ENCODE measurements at regions not wholly inside any gene's neighbourhood (a gene's known extent, or its start where the extent isn't known, plus 50 kb on each side); places are given as distances from the start of the nearest gene placed in this dataset.
"Not testable (repeated sequence)": the region's sequence is repeated elsewhere in the genome, so short reads cannot be mapped to it uniquely, and the experiment has no call there.

DNA sequence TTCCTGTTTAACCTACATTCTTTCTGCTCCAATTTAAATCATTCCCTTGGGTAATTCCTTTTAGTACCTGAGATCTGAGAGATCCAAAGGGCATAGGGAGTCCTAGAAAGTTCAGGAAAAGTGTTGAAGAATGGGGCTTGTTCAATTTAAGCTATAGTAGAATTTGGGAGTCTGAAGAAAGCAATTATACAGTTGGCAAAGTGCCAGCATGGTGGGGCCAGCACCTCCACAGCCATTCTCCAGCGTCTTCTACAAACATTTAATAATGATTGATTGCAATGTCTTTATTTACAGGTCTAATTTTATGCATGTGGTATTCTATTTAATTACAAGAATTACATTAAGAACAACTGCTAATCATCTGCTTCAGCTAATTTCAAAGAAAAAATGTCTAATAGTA is 957.7 kb upstream of the GYPC start:
- DNase-seq (ENCODE audit: low read depth, low spot score), result no peak

DNA sequence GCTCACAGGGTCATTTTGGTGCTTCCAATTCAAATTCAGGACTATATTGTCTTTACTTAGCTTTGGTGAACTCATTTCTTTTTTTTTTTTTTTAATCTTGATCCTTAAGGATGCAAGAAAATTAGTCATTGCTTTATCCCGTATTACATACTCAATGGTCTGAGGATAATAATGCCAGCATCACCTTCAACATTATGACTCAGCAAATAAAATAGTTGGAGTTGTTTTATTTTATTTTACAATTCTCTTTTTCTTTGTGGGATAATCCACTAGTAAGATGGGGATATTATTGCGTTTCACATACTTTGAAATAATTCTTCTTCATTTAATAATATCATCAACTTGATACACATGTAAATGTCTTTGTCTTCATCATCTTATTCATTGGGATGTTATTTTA is 954.9 kb upstream of the GYPC start:
- no peak for DNase-seq (ENCODE audit: low read depth, low spot score)

DNA sequence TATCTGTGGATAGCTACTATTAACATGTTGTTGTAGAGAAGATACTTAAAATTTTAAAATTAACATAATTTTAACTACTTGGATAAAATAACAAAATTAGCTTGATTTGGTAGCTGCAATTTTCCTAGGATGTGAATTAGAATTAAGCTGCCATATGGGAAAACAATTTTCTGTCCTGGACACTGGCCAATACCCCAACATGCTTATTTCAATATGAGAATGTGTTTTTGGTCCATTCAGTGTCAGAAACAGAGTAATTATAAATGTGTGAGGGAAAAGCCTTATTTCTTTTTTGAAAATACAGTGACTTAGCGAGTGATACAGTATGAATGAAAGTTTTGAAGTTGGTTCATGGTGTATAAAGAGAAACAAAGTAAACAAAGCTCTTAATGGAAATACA is 948.3 kb upstream of the GYPC start:
- no peak for DNase-seq (ENCODE audit: low read depth, low spot score)

DNA sequence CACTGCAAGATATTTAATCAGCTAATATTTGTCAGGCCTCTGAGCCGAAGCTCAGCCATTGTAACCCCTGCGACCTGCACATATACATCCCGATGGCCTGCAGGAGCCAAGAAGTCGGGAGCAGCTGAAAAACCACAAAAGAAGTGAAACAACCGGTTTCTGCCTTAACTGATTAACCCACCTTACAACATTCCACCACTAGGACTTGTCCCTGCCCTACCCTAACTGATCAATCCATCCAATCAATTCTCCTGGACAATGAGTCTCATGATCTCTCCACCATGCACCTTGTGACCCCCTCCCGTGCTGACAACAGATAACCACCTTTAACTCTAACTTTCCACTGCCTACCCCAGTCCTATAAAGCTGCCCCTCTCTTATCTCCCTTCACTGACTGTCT is 945.4 kb upstream of the GYPC start:
- DNase-seq (ENCODE audit: low read depth, low spot score), result no peak

DNA sequence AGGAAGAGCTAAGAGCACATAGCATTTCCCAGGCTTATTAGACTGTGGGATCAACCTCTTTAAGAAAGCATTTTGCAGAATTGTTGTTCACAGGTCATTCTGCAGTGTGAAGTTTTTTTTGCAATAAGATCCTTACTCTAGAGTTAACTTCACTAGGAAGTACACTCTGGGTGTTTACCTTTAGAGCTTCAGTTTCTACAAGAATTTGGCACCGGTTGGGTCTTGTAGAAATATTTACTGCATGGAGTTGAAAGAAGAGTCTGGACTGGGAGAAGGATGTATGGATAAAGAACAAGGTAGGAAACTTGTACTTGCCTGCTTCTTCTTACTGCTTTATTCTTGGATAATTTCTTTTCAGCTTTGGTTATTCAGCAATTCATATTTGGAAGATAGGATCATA is 944.9 kb upstream of the GYPC start:
- DNase-seq (ENCODE audit: low read depth, low spot score), result no peak

DNA sequence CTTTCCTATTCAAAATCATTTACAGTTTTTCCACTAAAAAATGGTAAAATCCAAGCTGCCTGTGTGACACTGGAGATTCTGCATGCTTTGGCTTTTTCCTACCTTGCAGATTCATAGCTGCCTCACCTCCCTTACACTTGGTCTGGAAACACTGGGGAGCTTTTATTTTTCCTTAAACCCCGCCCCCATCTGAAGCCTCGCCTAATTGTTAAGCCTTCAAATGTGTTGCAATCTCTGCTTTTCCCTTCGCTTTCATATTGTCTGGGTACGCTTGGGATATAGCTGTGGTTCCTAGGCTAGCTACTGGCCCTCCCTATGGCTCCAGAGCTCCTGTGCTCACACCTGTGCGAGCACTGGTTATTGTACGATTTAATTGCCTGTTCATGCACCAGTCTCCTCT is 942.4 kb upstream of the GYPC start:
- no peak for DNase-seq (ENCODE audit: low read depth, low spot score)

DNA sequence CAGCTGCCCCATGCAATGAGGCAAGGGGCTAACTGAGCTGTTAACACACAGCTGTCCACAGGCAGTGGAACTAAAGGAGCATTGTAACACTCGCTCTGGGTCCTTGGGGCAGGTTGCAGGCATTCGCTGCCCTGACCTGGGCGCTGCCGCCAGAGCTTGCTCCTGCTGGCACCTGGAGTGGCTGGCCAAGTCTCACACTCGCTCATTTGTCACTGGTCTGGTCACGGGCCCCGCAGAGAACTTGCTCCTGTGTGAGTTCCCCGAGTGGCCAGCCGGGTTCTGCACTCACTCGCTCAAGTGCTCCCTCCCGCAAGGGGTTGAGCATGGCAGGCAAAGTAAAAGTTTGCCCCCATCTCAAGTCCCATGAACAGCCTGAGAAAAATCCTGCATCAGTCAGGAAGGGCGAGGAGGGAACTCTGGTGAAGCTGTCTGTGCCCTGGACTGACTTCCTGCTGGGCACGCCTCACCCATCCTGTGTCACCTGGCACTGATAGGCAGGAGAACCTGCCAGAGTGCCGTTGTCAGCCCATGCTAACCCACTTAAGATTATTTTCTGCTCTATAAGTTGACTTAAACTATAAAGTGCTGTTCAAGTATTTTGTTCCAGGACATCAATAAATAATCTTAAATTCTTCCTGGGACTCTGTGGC is 934.8 kb upstream of the GYPC start:
- no peak for DNase-seq (ENCODE audit: low read depth, low spot score)

DNA sequence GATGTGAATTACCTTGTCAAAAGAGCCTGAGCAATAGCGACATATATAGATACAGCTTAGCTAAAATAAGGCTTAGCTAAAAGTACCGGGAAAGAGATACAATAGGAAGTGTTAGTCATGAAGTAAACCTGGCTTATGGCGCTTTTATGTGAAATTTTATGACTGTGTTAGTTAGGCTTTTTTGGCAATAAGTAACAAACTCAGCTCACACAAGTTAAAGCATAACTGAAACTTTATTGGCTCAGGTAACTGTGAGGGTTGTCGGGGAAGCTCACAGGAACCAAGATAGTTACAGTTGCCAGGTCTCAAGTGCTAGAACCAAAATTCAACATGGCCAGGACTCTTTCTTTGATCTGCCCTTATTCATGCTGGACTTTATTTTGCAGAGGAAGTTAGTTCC is 925.0 kb upstream of the GYPC start:
- DNase-seq (ENCODE audit: low read depth, low spot score), result no peak

DNA sequence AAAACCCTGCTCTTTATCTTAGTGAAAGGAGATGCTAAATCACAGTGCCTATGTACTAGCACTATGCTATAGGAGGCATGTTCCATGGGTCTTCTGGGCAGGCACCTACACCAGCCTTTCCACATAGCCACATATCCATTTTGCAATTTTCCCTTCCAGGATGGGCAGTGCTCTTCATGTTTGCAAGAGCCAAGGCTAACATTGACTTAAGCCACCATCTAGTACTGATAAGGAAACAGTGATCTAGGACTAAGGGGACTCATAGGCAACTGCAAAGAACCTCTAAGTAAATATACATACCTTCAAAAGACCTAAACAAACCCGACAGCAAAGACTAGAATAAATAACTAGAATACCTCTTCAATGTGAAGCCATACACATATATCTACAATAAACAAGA is 919.7 kb upstream of the GYPC start:
- no peak for DNase-seq (ENCODE audit: low read depth, low spot score)

DNA sequence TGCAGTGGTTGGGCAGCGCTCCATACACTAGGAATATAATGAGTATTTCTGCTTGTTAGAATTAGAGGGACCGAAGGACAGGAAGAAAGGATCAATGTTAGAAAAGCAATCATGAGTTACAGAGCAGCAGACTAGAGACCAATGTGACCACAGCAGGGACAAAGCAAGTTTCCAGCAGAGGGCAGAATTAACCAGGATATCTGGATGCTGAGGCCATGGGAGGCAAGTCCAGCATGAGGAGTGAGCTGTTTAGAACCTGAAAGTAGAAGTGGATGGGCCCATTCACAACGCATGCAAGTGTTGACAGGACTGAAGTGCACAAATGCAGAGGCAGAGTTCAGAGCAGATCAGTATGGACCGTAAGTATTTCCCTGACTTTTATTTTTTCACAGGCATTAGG is 910.4 kb upstream of the GYPC start:
- no peak for DNase-seq (ENCODE audit: low read depth, low spot score)

DNA sequence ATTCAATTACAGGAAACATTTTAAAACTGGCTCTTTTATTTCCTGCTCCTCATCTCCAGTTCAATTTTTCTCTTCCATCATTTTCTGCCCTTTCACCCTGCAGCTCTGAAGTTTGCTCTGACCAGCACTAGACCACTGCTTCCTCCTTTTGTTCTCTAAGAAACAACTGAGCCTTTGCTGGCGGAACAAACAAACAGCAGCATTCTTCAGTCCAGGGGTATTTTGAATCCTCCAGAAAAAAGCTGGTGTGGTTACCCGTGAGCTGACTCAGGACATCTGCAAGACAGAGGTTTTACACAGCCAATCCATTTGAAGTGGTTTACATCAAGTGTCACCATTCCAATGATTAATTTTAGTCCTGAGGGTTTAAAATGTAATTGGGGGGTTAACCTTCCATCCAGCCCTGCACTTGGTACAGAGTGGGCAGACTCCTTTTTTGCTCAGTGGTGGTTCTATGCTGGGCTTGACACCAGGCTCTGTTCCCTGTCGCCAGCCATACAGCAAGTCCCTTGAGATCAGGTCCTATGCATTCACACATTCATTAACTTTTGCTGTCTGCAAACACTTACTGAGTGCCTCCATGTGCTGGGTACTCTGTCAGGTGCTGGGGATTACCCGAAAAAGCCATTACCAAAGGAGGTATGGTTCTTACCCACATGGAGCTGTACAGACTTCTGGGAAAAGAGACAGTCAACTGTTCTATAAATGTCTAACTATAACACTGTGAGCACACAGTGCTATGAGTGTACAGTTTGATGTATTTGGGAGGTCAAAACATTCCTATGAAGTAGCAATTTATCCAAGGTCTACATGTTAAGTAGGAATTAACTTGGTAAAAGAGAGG is 909.4 kb upstream of the GYPC start:
- no peak for DNase-seq (ENCODE audit: low read depth, low spot score)

DNA sequence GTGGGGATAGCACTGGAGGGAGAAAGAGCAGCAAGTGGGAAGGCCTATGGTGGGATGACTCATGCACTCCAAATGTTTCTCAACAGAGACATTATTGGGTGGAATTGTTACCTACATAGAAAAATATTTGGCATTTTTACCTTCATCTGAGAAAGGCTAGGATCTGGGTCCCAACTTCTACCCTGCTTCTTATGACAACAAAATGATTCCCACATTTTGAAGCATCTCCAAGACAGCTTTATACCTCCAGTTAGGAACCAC is 908.9 kb upstream of the GYPC start:
- no peak for DNase-seq (ENCODE audit: low read depth, low spot score)

DNA sequence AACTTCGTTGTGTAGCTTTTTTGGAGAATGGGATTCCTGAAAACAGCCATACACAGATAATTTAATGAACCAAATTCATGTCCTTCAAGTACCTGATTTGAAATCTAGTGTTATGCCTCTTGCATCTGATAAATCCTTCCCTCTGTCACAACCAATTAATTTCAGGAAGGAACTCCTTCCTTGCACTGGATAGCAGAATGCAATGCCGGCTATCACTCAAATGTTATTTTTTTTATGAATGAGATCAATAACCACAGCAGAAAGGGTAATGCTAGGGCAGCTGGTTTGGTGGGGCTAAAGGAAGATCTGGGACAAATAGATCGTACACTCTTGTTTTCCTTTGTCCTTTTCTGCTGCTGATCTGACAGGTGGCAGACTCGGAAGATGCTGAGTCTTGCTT is 899.5 kb upstream of the GYPC start:
- DNase-seq (ENCODE audit: low read depth, low spot score), result no peak

DNA sequence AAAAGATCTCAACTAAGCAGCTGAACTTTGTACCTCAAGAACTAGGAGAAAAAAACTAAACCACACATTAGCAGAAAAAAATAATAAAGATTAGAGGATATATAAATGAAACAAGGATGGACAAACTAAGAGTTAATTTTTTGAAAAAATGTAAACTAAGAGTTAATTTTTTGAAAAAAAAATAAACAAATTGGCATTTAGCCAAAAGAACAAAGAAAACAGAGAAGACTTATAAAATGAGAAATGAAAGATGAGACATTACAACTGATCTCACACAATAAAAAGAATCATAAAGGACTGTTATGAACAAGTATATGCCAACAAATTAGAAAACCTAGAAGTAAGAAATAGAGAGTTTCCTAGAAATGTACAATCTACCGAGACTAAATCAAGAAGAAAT is 859.2 kb upstream of the GYPC start:
- no peak for DNase-seq (ENCODE audit: low read depth, low spot score)

DNA sequence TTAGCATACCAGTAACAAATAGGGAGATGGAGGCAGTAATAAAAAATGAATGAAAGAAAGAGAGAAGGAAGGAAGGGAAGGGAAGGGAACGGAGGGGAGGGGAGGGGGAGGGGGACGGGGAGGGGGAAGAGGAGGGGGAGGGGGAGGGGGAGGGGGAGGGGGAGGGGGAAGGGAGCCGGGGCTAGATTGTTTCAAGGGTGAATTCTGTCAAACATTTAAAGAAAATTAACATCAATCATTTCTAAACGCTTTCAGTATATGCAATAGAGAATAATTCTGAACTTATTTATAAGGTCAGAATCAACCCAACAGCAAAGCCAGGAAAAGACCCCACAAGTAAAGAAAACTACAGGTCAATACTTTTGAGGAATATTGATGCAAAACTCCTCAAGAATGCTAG is 858.8 kb upstream of the GYPC start:
- no peak for DNase-seq (ENCODE audit: low read depth, low spot score)

DNA sequence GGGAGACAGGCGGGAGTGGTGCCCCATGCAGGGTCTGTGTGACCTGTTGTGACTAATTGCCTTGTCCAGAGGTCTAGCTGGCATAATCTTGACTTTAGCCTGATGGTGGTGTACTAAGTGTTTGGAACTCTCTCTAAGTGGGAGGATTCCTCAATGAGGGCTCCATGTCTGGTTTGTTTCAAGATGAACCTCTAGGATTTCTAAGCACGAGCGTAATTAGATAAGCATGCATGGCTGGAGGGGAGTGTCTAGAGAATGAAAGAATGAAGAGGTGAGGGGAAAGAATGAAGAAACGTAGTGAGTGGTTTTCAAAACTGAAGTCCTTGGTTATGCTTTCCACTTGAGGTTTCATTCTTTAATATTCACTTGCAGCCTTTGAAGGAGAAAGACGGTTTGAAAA is 833.2 kb upstream of the GYPC start:
- no peak for DNase-seq (ENCODE audit: low read depth, low spot score)

DNA sequence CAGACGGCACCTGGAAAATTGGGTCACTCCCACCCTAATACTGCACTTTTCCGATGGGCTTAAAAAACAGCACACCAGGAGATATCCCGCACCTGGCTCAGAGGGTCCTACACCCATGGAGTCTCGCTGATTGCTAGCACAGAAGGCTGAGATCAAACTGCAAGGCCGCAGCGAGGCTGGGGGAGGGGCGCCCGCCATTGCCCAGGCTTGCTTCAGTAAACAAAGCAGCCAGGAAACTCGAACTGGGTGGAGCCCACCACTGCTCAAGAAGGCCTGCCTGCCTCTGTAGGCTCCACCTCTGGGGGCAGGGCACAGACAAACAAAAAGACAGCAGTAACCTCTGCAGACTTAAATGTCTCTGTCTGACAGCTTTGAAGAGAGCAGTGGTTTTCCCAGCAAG is 830.2 kb upstream of the GYPC start:
- DNase-seq (ENCODE audit: low read depth, low spot score), result not testable (repeated sequence)

DNA sequence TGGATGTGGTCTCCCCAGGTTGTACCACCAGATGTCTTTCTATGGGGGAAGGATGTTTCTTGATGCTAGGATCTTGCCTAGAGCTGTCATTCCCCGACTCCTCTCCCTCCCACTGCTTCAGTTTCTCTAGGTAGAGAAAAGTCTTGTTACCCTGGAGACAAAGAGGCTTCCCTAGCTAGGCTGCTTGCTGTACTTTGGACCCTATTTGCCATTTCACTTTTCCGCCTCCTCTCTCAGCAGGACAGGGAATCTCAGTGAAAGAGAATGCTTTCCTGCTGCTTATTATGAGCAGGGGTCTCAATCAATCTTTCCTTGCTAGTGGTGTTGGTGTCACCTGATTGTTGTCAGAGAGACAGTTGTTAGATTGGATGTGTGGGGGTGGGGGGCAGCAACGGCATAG is 818.8 kb upstream of the GYPC start:
- DNase-seq (ENCODE audit: low read depth, low spot score), result no peak

DNA sequence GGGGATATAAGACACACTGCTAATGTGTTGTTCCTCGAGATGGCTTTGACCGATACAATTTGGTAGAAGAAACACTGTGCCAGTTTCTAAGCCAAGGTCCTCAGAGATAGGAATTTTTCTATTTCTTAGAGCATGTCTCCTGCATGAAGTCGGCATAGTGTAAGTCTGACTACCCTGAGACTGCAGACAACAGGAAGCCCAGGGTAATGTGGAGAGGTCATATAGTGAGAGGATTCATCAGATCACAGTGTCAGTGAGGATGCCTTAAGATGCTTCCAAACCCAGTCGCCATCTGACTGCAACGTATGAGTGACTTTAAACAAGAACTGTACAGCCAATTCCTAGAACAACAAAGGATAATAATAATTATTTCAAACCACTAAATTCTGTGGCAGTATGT is 818.3 kb upstream of the GYPC start:
- DNase-seq (ENCODE audit: low read depth, low spot score), result no peak

DNA sequence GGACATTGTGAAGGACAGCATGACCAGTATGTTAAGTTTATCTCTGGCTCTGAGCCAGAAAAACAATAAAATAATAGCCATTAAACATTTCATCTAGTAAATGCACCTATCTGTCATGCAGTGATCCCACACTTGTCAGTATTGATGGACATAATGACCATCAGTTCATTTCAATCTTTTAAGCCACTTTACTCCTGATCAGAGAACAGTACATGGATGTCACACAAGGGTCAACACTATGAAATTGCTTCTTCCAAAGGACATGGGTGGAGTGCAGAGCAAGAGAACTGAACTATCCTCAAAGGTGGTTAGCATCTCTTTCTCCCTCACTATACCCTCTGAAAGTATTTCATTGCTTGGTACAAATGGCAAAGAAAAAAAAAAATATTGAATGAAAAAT is 816.0 kb upstream of the GYPC start:
- DNase-seq (ENCODE audit: low read depth, low spot score), result no peak

DNA sequence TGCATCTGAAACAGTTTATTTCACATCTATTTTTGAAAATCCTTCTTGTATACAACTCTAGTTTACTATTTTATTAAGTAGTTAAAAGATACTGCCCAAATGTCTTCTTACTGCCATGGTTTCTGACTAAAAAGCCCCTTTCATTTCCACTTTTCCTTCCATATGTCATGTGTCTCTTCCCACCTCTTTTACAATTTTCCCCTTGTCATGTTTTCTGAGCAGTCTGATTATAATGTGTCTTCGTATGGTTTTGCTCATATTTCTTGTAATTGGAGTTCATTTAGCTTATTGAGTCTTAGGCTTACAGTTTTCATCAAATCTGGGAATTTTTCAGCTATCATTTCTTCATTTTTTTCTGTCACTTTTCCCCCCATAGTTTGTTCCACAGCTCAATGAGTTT is 813.9 kb upstream of the GYPC start:
- DNase-seq (ENCODE audit: low read depth, low spot score), result no peak

DNA sequence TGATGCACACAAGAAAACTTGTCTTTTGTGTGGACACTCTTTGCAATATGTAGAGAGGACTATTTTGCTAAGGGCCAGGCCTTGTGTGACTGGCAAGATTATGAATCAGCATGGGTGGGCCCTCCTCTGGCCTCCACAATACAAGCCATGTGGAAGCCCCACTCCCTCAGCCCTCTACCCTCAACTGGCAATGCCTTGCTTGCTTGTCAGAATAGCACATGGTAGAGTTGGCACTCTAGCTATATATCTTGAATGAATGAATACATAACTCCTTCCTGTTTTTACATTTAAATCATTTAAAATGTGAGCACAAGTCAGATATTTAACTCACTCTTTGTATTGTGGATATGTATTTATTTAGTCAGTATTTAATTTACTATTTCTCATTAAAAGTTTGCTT is 805.4 kb upstream of the GYPC start:
- DNase-seq (ENCODE audit: low read depth, low spot score), result no peak

DNA sequence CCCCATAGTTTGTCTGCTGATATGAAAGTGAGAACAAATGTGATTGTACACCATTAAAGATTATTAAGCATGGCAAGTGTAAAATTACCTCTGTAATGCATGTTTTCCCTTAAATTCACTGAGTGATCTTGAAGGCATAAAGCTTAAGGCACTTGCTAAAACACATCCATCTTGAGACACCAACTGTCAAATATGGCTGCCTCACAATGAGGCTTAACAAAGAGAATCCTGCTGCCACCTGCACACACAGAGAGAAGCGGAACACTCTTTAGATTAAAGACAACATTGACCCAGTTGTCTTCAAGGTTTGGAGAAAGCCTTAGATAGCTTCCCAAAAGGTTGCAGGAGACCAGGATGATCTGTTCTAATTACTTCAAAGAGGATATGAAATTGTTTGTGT is 803.6 kb upstream of the GYPC start:
- no peak for DNase-seq (ENCODE audit: low read depth, low spot score)

DNA sequence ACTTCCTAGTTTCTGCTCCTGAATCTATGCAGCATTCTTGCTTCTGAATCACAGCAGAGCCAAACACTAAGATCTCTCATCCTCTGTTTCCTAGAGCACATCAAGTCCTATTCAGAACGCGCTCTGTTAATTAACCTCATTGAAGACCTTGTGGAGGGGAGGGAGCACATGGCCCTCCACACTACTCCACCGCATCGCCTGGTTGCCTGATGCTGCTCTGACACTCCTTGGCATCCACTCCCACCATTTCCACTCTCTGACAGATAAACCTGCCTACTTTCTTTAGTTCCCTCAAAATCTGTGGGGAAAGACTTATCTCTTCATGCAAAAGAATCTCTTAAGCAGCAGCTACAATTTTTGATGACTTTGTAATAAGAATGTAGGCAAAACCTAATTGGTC is 802.3 kb upstream of the GYPC start:
- no peak for DNase-seq (ENCODE audit: low read depth, low spot score)
